ELR (cell line): ENCODE measurements at regions not wholly inside any gene's neighbourhood (a gene's known extent, or its start where the extent isn't known, plus 50 kb on each side); places are given as distances from the start of the nearest gene placed in this dataset.
"Not testable (repeated sequence)": the region's sequence is repeated elsewhere in the genome, so short reads cannot be mapped to it uniquely, and the experiment has no call there.

Experiments used
- DNase-seq: peaks from one replicate; pipeline ENCODE4 v3.0.0-alpha.2; 2015; ENCODE audit warnings: low read depth

DNA sequence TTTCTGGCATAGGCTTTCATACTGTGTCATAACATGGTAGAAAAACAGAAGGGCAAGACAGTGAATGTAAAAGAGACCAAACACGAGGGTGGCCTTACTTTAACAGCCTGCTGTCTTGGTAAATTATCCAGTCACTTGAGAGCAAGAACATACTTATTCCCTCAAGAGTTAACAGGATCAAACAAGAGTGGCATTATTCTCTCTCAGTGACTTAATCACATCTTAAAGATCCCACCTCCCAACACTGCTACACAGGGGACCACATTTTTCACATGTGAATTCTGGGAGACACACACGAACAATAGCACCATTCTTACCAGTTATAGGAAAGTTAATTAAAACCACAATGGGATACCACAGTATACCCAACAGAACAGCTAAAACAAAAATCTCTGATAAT lies 898.0 kb upstream of the C9orf72 start:
- no peak for DNase-seq

DNA sequence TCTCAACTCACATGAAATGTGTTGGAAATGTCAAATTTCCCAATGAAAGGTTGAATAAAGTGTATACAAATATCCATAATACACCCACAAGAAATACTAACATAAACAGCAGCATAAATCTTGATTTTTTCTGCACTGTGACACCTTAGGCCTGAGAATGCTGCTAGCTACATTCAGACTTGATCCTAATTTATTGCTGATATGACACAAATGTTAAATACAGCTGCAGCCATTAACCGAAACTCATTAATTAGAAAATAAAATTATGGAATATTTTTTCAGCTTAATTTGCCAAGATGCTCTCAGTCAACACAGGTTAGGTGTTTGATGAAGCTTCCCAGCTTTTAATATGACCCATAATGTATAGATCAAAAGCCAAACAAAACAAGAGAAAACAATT lies 914.3 kb upstream of the C9orf72 start:
- DNase-seq, result no peak

DNA sequence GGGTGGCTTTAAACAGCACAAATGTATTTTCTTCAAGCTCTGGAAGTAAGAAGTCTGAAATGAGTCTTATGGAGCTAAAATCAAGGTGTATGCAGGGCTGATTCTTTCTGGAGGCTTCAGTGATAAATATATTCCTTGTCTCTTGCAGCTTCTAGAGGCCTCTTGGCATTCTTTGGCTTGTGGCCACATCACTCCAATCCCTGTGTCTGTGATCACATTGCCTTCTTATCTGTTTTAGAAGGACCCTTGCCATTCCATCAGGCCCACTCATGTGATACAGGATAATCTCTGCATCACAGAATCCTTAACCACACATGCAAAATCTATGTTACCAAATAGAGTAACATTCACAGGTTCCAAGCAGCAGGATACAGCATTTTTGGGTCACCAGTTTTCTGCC lies 917.8 kb upstream of the C9orf72 start:
- no peak for DNase-seq

DNA sequence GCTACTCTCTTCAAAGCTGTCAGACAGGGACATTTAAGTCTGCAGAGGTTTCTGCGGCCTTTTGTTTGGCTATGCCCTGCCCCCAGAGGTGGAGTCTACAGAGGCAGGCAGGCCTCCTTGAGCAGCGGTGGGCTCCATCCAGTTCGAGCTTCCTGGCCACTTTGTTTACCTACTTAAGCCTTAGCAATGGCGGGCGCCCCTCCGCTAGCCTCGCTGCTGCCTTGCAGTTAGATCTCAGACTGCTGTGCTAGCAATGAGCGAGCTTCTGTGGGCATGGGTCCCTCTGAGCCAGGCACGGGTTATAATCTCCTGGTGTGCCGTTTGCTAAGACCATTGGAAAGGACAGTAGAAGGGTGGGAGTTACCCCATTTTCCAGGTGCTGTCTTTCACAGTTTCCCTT lies 924.9 kb upstream of the C9orf72 start:
- DNase-seq, result not testable (repeated sequence)

DNA sequence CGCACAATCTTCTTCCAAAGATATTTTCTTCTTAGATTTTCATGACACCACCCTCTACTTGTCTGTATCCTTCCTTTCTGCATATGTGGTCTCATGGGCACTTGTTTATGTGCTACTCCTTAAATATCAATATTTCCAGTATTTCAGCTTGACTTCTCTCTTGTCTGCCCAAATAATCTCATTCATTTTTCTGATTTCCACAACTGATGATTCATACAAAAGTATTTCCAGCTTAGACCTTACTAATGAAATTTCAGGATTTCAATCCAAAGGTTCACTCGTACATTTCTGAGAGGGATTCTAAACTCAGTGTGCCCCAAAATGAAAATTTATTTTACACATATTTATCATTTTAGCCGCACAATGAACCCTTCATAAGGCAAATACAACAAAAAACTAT lies 928.9 kb upstream of the C9orf72 start:
- no peak for DNase-seq

DNA sequence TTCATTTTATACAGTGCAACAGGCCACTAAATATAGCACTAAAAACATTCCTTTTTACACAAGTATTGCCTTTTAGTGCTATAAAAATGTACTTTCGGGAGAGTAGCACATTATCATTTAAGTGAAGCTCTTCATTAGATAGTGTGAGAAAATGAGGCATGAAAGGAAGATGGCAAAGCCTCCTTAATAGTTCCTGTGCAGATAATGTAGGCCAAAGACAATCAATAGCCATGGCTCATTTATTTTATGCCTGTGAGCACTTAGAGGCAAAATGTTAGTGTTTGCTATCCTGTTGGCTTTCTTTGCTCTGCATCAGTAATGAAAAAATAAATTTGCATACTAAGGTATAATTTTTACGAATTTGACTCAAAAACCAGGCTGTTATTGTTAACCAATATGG lies 929.5 kb upstream of the C9orf72 start:
- no peak for DNase-seq

DNA sequence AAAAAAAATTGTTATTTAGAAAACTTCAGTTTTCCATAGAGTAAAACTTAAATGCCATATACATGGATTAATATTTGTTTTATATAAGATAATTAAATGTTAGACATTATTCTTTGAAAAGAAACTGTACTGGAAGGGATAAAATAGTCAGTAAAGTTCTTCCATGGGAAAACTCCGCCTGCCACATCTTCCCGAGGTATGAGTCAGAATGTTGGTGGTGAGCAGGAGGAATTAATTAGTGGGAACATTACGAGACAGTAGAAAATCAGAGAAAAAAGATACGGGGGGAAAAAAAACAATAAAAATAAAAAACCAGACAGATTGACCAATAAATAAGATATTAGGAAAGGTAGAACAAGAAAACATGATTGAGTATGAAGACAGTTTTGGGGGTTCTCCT lies 930.3 kb upstream of the C9orf72 start:
- DNase-seq, result no peak

DNA sequence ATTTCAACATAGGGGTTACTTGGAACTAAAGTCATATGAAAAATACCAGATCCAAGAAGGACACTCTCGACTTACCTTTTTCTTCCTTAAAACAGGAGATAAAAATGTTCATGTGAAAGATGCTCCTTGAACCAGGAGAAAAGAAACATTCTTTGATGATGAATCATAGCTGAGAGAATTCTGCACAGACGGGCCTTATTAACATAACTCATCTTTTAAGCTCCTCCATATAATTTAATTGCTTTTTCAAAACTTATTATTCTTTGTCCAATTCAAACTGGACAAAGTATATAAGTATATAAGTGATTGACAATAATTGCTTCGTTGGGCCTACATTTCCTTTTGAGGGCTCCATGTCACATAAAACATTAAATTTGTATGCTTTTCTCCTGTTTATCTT lies 945.2 kb upstream of the C9orf72 start:
- no peak for DNase-seq

DNA sequence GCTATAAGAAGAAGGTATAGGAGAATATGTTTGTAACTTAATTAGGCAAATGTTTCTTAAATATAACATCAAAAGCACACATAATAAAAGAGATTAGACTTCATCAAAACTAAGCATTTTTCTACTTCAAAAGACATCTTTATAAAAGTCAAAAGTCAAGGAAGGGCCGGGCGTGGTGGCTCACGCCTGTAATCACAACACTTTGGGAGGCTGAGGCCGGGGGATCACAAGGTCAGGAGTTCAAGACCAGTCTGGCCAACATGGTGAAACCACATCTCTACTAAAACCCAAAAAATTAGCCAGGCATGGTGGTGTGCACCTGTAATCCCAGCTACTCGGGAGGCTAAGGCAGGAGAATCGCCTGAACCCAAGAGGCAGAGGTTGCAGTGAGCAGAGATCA lies 951.0 kb upstream of the C9orf72 start:
- not testable (repeated sequence) for DNase-seq

DNA sequence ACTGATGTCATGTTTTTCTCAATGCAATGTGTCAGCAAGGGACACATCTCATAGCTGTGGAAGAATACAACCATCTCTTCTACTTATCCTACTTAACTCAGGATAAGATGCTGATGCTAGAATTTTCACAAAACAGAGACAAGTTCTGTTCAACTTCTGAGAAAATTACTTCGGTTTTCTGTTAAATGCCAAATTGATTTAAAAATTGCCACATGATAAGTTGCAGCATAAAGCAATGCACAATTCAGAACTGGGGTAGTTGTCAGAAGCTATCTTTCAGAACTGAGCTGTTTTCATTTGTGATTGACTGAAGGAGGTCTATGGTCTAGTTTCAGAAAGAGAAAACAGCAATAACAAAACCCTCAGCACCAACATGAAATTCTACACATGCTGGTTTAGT lies 954.8 kb upstream of the C9orf72 start:
- no peak for DNase-seq

DNA sequence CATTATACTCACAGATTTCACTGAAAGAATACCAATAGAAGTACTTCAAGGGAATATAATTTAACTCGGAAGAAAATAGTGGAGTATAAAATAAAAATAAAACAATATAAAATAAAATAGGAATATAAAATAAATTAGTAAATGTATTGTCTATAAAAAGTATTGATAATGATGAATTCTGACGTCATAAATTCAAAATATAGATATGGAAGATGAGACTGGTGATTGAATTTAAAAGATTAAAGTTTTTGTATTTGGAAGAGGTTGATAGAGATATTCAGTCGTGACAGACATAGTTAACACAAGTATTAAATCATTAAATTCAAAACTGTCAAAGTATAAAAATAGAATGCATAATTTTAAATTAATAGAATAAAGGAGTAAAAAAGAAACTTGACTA lies 964.9 kb upstream of the C9orf72 start:
- DNase-seq, result no peak

DNA sequence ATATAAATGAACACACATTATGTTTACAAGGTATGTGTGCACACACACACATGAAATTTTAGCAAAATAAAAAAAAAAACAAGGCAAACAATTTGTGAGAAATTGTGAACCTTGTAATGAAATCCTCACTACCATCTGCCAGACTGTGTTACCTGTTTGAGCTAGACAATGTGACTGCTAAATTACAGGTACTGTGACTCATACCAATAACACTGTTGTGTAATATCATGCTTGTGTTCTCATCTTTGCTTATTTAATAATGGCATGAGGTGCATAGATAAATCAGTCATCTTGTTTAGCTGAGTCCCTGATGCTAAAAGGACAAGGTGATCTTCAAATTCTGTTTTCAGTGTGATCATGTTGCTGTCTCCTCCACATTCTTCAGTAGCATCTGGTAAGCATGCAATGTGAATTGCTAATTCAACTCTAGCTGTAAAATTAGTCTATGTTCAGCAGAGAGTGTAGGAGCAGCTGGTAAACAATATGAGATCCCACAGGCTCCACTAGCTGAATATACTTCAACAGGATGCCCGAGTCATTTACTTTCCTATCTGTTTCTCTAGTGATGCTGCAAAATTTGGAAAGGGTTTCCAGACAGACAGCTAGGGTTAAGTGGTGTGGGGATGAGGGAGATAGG lies 966.3 kb upstream of the C9orf72 start:
- no peak for DNase-seq

DNA sequence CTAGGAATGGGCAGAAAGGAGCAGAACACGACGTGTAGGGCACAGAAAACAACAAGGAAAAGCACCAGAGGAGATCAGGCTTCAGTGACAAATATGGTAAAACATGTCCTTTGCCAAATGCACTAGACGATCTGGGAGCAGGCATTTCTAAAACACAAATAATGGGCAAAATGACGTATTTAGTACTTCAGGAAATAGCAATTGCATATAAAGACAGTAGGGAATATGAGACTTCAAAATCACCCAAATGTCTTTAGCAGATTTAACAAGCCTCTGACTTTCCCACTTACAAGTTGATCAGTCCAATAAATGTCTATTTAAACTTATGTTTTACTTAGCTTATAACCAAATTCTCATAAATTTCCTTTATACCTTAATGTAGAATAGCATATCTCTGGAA lies 969.6 kb upstream of the C9orf72 start:
- DNase-seq, result no peak

DNA sequence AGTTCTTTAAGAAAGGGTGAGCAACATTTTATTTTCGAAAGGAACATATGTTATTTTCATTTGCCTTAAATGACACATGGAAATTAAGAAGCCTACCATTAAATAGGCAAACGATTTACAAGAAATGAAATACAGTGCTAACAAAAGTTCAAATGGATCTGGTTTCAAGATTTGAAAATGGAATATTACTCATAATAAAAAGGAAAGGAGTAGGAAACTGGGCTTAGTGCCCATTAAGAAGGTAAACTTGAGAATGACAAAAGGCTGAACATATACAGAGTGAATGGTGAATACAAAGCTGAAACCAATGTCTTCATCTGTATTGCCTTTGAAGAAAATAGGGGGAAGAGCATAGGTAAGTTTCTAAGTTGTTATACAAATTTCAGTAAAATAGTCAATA lies 974.2 kb upstream of the C9orf72 start:
- DNase-seq, result no peak

DNA sequence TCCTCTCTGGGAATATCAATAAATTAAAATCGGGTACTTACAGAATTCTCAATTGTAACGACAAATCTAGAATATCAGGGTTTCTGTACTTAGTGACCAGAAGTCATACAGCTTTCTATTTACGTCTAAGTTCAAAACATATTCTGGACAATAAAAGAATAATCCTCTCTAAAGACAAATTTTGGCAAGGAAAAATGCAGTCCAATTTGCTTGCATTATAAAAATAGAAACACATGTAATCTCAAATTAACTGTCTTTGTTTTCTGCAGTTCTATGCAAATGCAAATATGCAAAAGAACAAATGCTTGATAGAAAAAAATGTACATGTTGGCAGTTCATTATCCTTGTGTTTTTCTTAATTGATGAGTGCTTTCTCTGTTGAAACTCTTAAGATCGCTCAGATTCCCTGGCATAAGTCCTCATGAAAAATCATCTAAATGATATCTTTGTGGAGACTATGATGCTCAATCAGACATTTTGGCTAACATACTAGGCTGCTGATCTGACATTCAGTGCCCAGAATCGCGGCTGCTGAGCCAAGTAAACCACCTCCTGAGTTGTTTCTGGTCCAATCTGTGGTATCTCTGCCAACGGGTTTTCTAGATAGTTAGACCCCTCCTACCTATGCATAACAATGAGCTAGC lies 990.1 kb upstream of the C9orf72 start:
- no peak for DNase-seq

DNA sequence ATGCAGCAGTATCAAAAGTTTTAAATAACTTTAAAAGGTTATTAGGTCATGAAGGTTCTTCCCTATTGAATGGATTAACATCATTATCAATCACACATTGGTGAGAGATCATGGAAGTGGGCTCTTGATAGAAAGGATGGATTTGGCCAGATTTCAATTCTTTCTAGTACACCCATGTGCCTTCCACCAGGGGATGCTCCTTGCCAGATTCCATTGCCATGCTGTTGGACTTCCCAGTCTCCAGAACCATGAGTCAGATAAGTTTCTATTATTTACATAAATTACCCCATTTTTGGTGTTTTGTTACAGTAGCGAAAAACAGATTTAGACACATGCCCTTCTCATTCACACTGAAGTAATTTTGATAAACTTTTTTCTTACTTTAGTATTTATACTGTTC lies 1010.6 kb upstream of the C9orf72 start:
- no peak for DNase-seq

DNA sequence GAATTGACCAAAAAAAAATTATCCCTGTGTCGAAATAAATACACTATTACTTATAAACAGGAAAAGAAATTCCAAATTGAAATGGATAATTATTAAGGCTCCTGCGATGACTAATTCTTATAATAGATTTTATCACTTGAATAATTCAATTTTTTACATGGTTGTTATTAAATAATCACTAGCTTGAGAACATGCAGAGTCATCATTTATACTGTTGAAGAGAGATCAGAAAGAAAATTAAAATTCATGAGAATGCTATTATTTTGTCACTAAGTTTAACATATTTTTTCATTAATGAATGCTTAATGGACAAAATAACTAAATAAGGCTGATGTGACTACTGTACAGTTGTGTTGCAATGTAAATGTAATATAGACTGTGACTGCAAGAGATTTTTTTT lies 1011.3 kb upstream of the C9orf72 start:
- DNase-seq, result no peak

DNA sequence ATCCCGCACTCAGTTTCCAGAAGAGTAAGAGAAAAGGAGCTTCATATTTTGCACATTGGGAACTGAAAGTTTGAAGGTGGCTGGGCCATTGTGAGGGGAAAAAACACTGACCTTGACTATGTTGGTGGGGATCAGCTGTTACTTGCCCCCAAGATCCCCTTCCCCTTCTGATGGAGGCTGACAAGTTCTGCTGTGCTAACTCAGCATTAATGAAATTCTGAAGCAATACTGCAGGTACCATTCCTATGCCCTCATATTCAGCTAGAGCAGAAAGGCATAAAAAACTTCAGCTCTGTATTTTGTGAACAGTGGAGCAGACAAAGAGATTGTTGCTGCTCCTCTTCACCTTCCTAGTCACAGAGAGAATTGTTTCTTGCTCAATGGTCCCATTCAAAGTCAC lies 1013.8 kb upstream of the C9orf72 start:
- DNase-seq, result no peak

DNA sequence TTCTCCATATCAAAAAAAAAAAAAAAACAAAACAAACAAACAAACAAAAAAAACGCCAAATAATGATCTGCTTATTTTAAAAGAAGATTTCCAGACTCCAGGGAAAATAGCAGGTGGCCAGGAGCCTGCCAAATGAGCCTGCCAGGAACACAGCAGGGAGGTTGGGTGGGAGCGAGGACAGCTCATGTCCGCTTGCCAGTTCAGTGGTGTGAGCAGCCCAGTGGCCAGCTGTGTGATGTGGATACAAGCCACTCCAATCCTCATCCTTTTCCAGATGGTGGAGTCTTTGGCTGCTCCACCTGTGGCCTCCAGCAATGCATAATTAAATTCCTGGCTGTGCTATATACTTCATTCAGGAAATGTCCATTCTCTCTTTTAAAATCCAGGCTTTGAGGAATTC lies 1025.1 kb upstream of the C9orf72 start:
- DNase-seq, result no peak

DNA sequence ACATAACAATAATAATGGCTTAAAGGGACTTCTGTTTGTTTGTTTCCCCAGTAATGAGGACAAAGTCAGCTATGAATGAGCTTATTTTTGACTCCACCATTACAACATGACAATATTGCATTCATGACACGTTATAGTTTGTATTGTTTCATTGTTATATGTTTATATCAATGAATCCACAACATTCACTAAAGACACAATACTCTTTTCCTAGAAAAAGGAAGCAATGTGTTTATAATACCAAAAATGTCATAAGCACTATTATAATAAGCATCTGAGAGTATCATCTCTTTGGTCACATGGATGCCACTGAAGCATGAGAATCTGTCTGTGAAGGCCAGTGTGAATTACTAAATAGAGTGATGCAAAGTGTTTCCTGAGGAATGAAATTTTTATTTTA lies 1026.9 kb upstream of the C9orf72 start:
- DNase-seq, result no peak

DNA sequence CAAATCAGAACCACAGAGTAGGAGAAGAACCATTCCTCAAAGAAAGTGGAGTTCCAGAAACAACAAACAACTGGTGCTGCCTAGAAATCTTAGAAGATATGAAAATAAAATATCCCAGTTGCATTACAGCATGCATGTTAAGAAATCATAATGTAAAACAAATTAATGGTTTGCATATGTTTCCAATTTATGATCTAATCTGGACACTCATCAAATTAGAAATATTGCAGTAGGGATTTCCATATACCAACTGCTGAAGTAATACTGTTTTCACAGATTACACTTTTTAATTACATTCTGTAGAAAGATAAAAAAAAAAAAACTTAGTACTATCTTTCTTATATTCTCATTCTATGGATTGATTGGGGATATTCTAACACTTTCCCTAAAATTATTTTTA lies 1034.6 kb upstream of the C9orf72 start:
- DNase-seq, result no peak

DNA sequence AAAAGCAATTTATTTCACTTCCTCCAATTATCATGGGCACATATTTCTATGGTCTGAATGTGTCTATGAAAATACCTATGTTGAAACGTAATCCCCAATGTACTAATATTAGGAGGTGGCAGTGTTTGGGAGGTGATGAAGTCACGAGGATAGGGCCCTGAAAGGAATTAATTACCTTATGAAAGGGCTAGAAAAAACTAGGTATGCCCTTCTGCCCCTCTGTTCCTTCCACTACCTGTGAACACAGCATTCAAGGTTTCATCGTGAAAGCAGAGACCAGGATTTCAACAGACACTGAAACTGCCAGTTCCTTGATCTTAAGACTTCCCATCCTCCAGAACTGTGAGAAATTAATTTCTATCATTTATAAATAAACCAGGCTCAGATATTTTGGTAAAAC lies 1037.1 kb upstream of the C9orf72 start:
- DNase-seq, result no peak

DNA sequence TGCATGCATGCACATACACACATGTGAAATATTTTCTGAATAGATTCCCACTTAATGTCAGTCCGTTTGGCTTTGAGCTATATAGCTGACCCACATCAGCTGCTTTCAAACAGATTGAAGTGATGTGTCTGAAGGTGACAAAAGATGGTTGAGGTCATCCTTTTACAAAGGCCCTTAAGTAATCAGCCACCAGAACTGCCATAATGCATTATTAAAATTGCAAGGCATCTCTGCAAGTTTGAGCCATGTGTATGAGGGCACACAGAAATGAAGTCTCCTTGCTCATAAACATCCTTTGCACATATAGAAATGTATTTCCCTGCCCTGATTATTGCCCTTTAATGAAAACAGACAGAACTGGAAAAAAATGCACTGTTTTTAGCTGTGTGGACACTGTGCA lies 1043.0 kb upstream of the C9orf72 start:
- DNase-seq, result no peak

DNA sequence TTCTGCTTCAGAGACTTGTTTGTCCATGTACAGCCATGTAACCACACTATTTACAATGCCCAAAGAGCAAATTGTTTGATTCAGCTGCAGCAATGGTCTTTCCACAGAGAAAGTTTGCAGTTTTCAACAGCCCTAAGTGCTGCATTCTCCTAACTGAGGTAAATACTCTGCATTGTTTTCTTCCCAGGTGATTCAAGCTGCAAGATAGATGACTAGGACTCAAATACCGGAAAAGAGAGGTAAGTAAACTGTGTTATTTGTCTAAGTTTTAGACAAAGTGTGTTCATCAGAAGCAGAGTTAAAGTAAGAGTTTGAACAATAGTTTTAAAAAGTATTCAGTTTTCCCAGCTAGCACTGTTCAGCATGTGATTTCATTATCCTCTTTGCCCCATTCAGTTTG lies 1046.7 kb upstream of the C9orf72 start:
- no peak for DNase-seq
